OCI-LY3 (cell line): ENCODE measurements at regions not wholly inside any gene's neighbourhood (a gene's known extent, or its start where the extent isn't known, plus 50 kb on each side); places are given as distances from the start of the nearest gene placed in this dataset.

Source experiments
- H2AFZ ChIP-seq: fragments of 200-600, 300-600 bp; shearing (Covaris generic); 2 replicates; pipeline ENCODE4 v1.6.0; 2014; ENCODE audit warnings: antibody characterized with exemption, low read depth, low read length
- H3K27ac ChIP-seq: fragments of 200-600, 300-600 bp; sonication (generic); 2 replicates; pipeline ENCODE4 v1.5.1; 2014; ENCODE audit warnings: mild to moderate bottlenecking, low read length, moderate library complexity, mixed read lengths
- H3K27me3 ChIP-seq: fragments of 200-600, 300-600 bp; sonication (generic); 2 replicates; pipeline ENCODE4 v1.6.1; 2014; ENCODE audit warnings: low read depth, low read length, mixed read lengths
- H3K36me3 ChIP-seq: fragments of 200-600, 300-600 bp; sonication (generic); replicated peaks from 2 replicates; pipeline ENCODE3; 2014; ENCODE audit warnings: low read depth, low read length, mixed read lengths
- H3K4me1 ChIP-seq: fragments of 300-600, 200-600 bp; sonication (generic); 2 replicates; pipeline ENCODE4 v1.6.1; 2014; ENCODE audit warnings: low read length, mixed read lengths
- H3K4me2 ChIP-seq: fragments of 200-600, 300-600 bp; sonication (generic); 2 replicates; pipeline ENCODE4 v1.6.1; 2014; ENCODE audit warnings: low read length, mixed read lengths
- H3K4me3 ChIP-seq: fragments of 300-600, 200-600 bp; sonication (generic); 2 replicates; pipeline ENCODE4 v1.5.1; 2014; ENCODE audit warnings: antibody characterized with exemption, mild to moderate bottlenecking, low read length, moderate library complexity
- H3K79me2 ChIP-seq: fragments of 300-600, 200-600 bp; shearing (Covaris generic); 2 replicates; pipeline ENCODE4 v1.6.1; 2014; ENCODE audit warnings: mild to moderate bottlenecking, low read length, mixed read lengths
- H3K9ac ChIP-seq: fragments of 300-600, 200-600 bp; shearing (Covaris generic); 2 replicates; pipeline ENCODE4 v1.6.0; 2014; ENCODE audit warnings: mild to moderate bottlenecking, low read length, moderate library complexity
- H3K9me3 ChIP-seq: fragments of 200-600, 300-600 bp; shearing (Covaris generic); 2 replicates; pipeline ENCODE4 v1.6.1; 2014; ENCODE audit warnings: low read length, mixed read lengths; ENCODE audit not compliant: insufficient read depth
- H4K20me1 ChIP-seq: fragments of 200-600, 300-600 bp; sonication (generic); 2 replicates; pipeline ENCODE4 v1.6.1; 2016; ENCODE audit warnings: low read length, mixed read lengths; ENCODE audit not compliant: insufficient read depth
- CTCF ChIP-seq: fragments of 200-600, 300-600 bp; sonication (generic); IDR thresholded peaks from 2 replicates; pipeline ENCODE4 v1.5.1; 2014; ENCODE audit warnings: antibody characterized with exemption, low read length, low read depth
- EZH2phosphoT487 ChIP-seq: fragments of 200-600 bp; shearing (Covaris generic); IDR thresholded peaks from 2 replicates; pipeline ENCODE4 v1.6.1; 2018; ENCODE audit warnings: antibody characterized with exemption, mixed run types, low read depth

DNA sequence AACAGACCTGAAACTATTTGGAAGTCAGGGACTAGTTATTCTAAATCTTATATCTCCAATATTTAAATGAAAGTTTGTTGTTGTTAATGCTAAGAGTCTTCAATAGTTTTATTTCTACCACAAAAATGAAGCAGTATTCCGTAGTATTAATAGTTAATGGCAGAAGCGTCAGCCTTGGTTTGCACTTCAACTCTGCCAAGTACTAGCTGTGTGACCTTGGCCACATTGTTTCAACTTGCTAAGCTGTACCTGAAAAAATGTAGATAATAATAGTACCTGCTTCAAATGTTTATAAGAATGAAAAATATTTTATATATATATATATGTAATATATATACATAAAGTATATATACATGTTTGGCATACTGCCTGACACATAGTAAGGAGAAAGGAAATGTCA is 354.6 kb upstream of the SATB1 start:
- Histone ChIP-seq H3K36me3 (no peaks in the 10 kb centered on the region), H3K9ac (no peak overlapping the region), H3K27me3 (no peaks in the 10 kb centered on the region), H3K4me3 (no peak overlapping the region), H4K20me1 (no peaks in the 10 kb centered on the region), H3K79me2 (no peaks in the 10 kb centered on the region), H2AFZ (no peak overlapping the region), H3K4me1 (no peaks in the 10 kb centered on the region), H3K27ac (no peak overlapping the region), H3K9me3 (no peaks in the 10 kb centered on the region), H3K4me2 (no peak overlapping the region)
- TF ChIP-seq EZH2phosphoT487 (no peak), CTCF (no peak)

DNA sequence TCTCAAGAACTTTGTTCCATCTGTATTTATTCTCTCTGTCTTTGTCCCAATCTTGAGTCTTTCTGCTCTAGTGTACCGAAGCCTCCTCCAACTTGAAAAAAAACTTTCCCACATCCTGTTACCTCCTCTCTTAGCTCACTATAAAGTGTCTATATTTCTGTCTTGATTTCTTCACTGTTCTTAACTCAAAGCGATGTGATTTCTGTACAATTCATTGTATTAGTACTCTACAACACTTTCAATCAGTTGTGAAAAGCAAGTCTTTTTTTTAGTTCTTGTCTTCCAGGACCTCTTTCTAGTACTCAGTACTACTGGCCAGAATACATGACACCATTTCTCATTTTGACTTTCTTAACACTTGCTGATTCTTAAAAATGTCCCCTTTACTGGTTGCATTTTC is 353.5 kb upstream of the SATB1 start:
- Histone ChIP-seq H3K4me2 (no peak overlapping the region), H2AFZ (no peak overlapping the region), H3K27ac (no peak overlapping the region), H4K20me1 (no peaks in the 10 kb centered on the region), H3K36me3 (no peaks in the 10 kb centered on the region), H3K4me3 (no peak overlapping the region), H3K9me3 (no peaks in the 10 kb centered on the region), H3K27me3 (no peaks in the 10 kb centered on the region), H3K9ac (no peak overlapping the region), H3K4me1 (no peaks in the 10 kb centered on the region), H3K79me2 (no peaks in the 10 kb centered on the region)
- TF ChIP-seq EZH2phosphoT487 (no peak), CTCF (no peak)

DNA sequence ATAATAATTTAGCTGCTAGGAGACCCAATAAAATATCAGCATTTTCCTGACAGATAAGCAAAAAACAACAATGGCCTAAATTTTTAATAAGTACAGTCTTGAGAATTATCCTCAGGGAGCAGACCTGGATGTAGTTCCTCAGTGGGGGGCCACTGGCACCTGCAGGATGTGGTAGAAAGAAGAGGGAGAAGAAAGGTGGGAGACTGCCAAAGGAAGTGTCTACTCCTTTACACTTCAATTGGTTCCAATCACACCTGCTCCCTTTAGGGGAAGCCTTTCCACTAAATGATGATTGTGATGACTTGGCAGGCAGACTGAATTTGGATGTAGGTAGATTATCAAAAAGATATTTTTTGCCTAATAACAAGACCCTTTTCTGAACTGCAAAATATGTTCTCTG is 353.0 kb upstream of the SATB1 start:
- Histone ChIP-seq H4K20me1 (no peaks in the 10 kb centered on the region), H3K4me1 (no peaks in the 10 kb centered on the region), H3K27me3 (no peaks in the 10 kb centered on the region), H3K79me2 (no peaks in the 10 kb centered on the region), H3K27ac (no peak overlapping the region), H3K4me2 (no peak overlapping the region), H3K9ac (no peak overlapping the region), H2AFZ (no peak overlapping the region), H3K4me3 (no peak overlapping the region), H3K36me3 (no peaks in the 10 kb centered on the region), H3K9me3 (no peaks in the 10 kb centered on the region)
- TF ChIP-seq EZH2phosphoT487 (no peak), CTCF (no peak)

DNA sequence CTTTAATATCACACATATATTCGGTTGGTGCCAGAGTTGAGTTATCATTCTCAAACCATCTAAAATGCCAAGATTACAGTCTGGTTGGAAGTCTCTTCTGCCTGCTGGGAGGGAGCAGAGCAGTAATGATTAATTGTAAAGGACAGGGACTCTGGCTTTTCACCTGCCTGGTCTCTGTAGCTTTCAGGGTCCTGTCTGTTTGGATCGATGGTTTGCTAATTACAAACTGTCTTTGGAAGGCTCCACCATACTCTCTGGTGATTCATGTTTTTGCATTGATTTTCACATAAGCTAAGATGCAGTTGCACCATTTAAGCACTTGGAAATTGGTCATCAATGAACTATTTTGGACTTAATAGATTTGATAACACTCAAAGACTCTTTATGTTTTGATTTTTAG is 350.4 kb upstream of the SATB1 start:
- TF ChIP-seq CTCF = no peak
- no peak for TF ChIP-seq EZH2phosphoT487
- Histone ChIP-seq H3K36me3 (no peaks in the 10 kb centered on the region), H4K20me1 (no peaks in the 10 kb centered on the region), H3K27ac (no peak overlapping the region), H2AFZ (no peak overlapping the region), H3K9ac (no peak overlapping the region), H3K4me3 (no peak overlapping the region), H3K9me3 (no peaks in the 10 kb centered on the region), H3K27me3 (0 out of 2 replicates have a peak, but pooled peaks cover 7% of the 10 kb centered on the region), H3K4me2 (no peak overlapping the region), H3K79me2 (no peaks in the 10 kb centered on the region), H3K4me1 (no peaks in the 10 kb centered on the region)
